ENCODE measurements at regions not wholly inside any gene's neighbourhood (a gene's known extent, or its start where the extent isn't known, plus 50 kb on each side); places are given as distances from the start of the nearest gene placed in this dataset.

GRCh38 chr11:128399251-128400121 lies 187.9 kb downstream of the ETS1 start:
- H3K4me1 ChIP-seq, result no peaks in the 10 kb centered on the region
- H3K36me3 ChIP-seq, result no peaks in the 10 kb centered on the region
- no peak for DNase-seq (ENCODE audit: low spot score in 2 of 2)
- intact Hi-C loops (cut with DNase I), result no loop called here
- no peak overlapping the region for H3K4me3 ChIP-seq
- TF ChIP-seq, protein P1, sequence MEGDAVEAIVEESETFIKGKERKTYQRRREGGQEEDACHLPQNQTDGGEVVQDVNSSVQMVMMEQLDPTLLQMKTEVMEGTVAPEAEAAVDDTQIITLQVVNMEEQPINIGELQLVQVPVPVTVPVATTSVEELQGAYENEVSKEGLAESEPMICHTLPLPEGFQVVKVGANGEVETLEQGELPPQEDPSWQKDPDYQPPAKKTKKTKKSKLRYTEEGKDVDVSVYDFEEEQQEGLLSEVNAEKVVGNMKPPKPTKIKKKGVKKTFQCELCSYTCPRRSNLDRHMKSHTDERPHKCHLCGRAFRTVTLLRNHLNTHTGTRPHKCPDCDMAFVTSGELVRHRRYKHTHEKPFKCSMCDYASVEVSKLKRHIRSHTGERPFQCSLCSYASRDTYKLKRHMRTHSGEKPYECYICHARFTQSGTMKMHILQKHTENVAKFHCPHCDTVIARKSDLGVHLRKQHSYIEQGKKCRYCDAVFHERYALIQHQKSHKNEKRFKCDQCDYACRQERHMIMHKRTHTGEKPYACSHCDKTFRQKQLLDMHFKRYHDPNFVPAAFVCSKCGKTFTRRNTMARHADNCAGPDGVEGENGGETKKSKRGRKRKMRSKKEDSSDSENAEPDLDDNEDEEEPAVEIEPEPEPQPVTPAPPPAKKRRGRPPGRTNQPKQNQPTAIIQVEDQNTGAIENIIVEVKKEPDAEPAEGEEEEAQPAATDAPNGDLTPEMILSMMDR (IDR thresholded peaks at IDR 0.05), result no peak
- H3K9me3 ChIP-seq, result no peaks in the 10 kb centered on the region
- no peaks in the 10 kb centered on the region for H3K27me3 ChIP-seq
- H3K27ac ChIP-seq, result no peak overlapping the region

DNA sequence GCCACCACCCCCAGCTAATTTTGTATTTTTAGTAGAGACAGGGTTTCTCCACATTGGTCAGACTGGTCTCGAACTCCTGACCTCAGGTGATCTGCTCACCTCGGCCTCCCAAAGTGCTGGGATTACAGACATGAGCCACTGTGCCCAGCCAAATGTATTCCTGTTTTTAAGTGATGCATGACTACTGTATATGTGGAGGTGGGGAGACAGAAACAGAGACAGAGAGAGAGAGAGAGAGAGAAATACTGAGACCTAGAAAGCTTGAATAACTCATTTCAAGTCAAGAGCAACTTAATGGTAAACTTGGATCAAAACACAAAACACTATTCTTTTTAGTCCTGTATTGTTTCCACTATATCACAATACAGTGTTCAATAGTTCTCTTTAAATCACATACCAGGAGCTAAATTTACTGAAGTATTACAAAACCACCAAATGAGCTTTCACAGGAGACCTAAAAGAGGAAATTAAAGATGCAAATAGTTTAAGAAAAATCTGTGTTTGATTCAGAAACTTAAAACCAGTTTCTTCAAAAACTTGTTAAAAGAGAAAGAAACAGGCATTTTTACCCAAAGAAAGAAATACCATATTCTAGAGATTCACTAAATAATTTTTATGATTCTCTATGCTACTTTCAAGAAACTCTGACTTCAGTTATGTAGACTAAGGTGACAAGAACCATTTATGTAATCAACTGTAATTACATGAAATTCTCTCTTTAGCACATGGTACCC lies 188.7 kb downstream of the ETS1 start:
- no peak overlapping the region for H3K4me3 ChIP-seq
- H3K36me3 ChIP-seq, result no peaks in the 10 kb centered on the region
- TF ChIP-seq, protein P1 (IDR thresholded peaks at IDR 0.05), result no peak
- no peaks in the 10 kb centered on the region for H3K27me3 ChIP-seq
- H3K4me1 ChIP-seq, result peaks cover 0 to 2% of the 10 kb centered on the region in 2 donors
- DNase-seq (ENCODE audit: low spot score in 2 of 2), result no peak
- intact Hi-C loops (cut with DNase I), result no loop called here
- H3K9me3 ChIP-seq, result no peaks in the 10 kb centered on the region
- no peak overlapping the region for H3K27ac ChIP-seq

DNA sequence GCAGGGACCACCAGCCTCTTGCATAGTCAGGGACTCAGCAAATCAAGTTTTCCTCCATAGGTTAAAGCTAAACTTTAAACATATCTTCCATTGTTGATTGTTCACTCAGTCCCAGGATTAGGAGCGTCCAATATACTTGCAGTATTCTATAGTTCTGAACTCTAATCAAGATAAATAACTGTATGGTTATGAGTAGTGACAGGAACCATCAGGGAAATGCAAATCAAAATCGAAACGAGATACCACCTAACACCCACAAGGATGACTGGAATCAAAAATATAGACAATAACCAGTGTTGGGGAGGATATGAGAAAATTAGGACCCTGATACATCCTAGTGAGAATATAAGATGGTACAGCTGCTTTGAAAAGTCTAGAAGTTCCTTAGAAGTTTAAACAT lies 190.0 kb downstream of the ETS1 start:
- no peak overlapping the region for H3K27ac ChIP-seq
- TF ChIP-seq, protein P1 (IDR thresholded peaks at IDR 0.05), result no peak
- no peaks in the 10 kb centered on the region for H3K36me3 ChIP-seq
- peaks cover 0 to 2% of the 10 kb centered on the region in 2 donors for H3K4me1 ChIP-seq
- no peak overlapping the region for H3K4me3 ChIP-seq
- intact Hi-C loops (cut with DNase I), result no loop called here
- no peaks in the 10 kb centered on the region for H3K9me3 ChIP-seq
- no peak for DNase-seq (ENCODE audit: low spot score in 2 of 2)
- H3K27me3 ChIP-seq, result no peaks in the 10 kb centered on the region

DNA sequence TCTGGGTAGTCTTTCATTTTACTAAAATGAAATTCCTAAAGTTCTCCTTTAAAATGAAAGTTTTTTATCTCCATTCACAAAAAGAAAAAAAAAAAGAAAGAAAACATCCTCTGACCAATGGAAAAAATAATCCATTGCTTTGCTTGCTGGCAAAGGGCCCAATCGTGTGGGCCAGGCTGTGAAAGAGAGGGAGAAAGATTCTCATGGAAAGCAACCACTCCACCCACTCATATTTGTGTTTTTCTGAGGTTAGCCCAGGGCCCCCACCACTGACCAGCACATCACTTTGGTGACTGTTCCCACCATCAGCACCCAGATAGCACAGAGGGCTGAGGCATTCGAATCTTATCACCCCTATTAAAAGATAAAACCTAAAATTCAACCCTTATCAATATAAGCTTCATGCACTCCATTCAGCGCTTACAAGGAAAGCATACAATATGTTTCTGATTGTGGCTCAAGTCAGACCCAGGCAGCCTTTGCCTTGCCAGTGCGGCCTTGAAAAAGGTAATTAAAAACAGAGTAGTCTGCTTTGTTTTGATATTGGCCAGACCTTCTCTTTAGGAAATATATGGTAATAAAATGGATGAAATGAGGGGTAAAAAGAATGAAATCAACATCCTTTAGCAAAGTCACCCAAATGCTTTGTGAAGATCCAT lies 192.8 kb downstream of the ETS1 start:
- Histone ChIP-seq H3K27me3 (no peaks in the 10 kb centered on the region), H3K36me3 (no peaks in the 10 kb centered on the region), H3K4me3 (no peak overlapping the region), H3K9me3 (no peaks in the 10 kb centered on the region), H3K27ac (no peak overlapping the region), H3K4me1 (peaks cover 0 to 2% of the 10 kb centered on the region in 2 donors)
- TF ChIP-seq, protein P1 (IDR thresholded peaks at IDR 0.05), result no peak
- no peak for DNase-seq (ENCODE audit: low spot score in 2 of 2)
- intact Hi-C loops (cut with DNase I), result no loop called here

- no peak for DNase-seq (ENCODE audit: low spot score in 2 of 2)
- Histone ChIP-seq H3K4me1 (peaks cover 0 to 2% of the 10 kb centered on the region in 2 donors), H3K36me3 (no peaks in the 10 kb centered on the region), H3K27me3 (no peaks in the 10 kb centered on the region), H3K4me3 (no peak overlapping the region), H3K27ac (no peak overlapping the region), H3K9me3 (no peaks in the 10 kb centered on the region)
- TF ChIP-seq, protein P1 (IDR thresholded peaks at IDR 0.05), result no peak
- intact Hi-C loops (cut with DNase I), result no loop called here
These were observed 195.1 kb downstream of the ETS1 start for GRCh38 chr11:128392259-128392658.
